IPS-20b (cell line): ENCODE measurements at regions not wholly inside any gene's neighbourhood (a gene's known extent, or its start where the extent isn't known, plus 50 kb on each side); places are given as distances from the start of the nearest gene placed in this dataset.

Source experiments
- H3K27ac ChIP-seq: one replicate; pipeline ENCODE4 v1.5.1; 2013; ENCODE audit warnings: low read length
- H3K27me3 ChIP-seq: 2 replicates; pipeline ENCODE4 v1.6.1; 2013; ENCODE audit warnings: mild to moderate bottlenecking, low read length, inconsistent platforms; ENCODE audit not compliant: insufficient read depth
- H3K36me3 ChIP-seq: 2 replicates; pipeline ENCODE4 v1.6.1; 2013; ENCODE audit warnings: low read depth, mild to moderate bottlenecking, inconsistent platforms, low read length, moderate library complexity; ENCODE audit not compliant: insufficient read depth
- H3K4me1 ChIP-seq: 2 replicates; pipeline ENCODE4 v1.6.1; 2013; ENCODE audit warnings: mild to moderate bottlenecking, control low read depth, inconsistent platforms, low read length, moderate library complexity; ENCODE audit not compliant: insufficient read depth
- H3K4me3 ChIP-seq: 2 replicates; pipeline ENCODE4 v1.5.1; 2013; ENCODE audit warnings: mild to moderate bottlenecking, low read length, inconsistent platforms
- H3K9ac ChIP-seq: 2 replicates; pipeline ENCODE4 v1.6.1; 2013; ENCODE audit warnings: low read depth, mild to moderate bottlenecking, inconsistent platforms, low read length, moderate library complexity
- H3K9me3 ChIP-seq: 2 replicates; pipeline ENCODE4 v1.6.1; 2013; ENCODE audit warnings: mild to moderate bottlenecking, low read depth, low read length, inconsistent platforms; ENCODE audit not compliant: insufficient read depth

- Histone ChIP-seq H3K36me3 (no peaks in the 10 kb centered on the region), H3K4me3 (no peak overlapping the region), H3K27me3 (peaks cover 4% of the 10 kb centered on the region; the same call in 1 of the 2 replicates), H3K4me1 (no peaks in the 10 kb centered on the region), H3K27ac (no peak overlapping the region), H3K9ac (no peak overlapping the region), H3K9me3 (no peaks in the 10 kb centered on the region; the same call in 1 of the 2 replicates)
These were observed 258.8 kb downstream of the CYP26B1 start for GRCh38 chr2:71888751-71889445.

DNA sequence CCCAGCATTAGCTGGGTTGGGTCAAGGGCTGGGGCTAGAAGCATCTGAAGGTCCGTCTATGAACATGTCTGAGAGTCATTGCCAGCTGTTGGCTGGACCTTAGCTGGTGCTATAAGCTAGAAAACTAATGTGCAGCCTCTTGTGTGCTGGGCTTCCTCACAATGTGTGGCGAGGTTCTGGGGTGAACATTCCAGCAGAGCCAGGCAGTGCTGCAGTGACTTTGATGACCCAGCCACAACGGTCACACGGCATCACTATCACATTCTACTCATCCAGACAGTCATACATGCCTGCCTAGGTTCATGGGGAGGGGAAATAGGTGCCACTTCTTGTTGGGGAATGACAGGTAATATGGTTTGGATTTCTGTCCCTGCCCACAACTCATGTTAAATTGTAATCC, 260.5 kb downstream of the CYP26B1 start:
- H3K9ac ChIP-seq, result no peak overlapping the region
- H3K27ac ChIP-seq, result no peak overlapping the region
- H3K27me3 ChIP-seq, result peaks cover 4% of the 10 kb centered on the region; the same call in 1 of the 2 replicates
- no peaks in the 10 kb centered on the region; the same call in 1 of the 2 replicates for H3K9me3 ChIP-seq
- no peaks in the 10 kb centered on the region for H3K4me1 ChIP-seq
- no peaks in the 10 kb centered on the region for H3K36me3 ChIP-seq
- no peak overlapping the region for H3K4me3 ChIP-seq

GRCh38 chr2:71886241-71886640, 261.4 kb downstream of the CYP26B1 start:
- peaks cover 4% of the 10 kb centered on the region; the same call in 1 of the 2 replicates for H3K27me3 ChIP-seq
- no peak overlapping the region for H3K4me3 ChIP-seq
- H3K9me3 ChIP-seq, result no peaks in the 10 kb centered on the region; the same call in 1 of the 2 replicates
- H3K27ac ChIP-seq, result no peak overlapping the region
- H3K9ac ChIP-seq, result no peak overlapping the region
- no peaks in the 10 kb centered on the region for H3K36me3 ChIP-seq
- no peaks in the 10 kb centered on the region for H3K4me1 ChIP-seq

DNA sequence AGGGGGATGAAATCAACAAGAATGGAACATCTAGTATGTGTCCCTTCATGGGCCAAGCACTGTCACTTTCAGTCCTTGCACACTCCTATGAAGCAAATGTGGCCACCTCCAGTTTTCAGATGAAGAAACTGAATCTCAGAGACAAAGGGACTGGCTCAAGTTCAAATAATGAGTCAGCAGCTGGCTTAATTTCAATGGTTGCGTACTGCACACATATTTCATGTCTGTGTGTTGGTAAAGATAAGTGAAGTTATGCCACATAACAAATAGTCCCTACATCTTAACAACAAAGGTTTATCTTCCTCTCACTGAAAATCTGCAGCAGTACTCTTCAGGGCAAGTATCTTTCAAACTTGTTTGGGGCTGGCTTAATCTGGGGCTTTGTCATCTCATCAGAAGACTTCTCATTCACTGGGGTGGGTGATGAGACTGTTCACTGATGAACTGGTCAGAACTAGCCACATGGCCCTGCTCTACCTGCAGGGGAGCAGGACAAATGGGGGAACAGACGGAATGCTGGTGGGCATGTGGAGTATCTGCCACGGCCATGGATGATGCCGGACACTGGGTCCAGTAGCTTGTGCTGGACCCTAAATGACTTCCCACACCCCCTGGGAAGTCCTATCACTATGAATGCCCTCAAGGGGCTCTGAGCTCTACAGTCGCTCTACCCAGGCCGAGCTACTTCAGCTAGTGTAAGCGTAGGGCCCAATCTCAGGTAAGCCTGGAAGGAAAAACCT, 263.2 kb downstream of the CYP26B1 start:
- H3K9me3 ChIP-seq, result no peaks in the 10 kb centered on the region; the same call in 1 of the 2 replicates
- no peak overlapping the region for H3K27ac ChIP-seq
- no peak overlapping the region for H3K9ac ChIP-seq
- H3K4me1 ChIP-seq, result no peaks in the 10 kb centered on the region
- H3K4me3 ChIP-seq, result no peak overlapping the region
- no peaks in the 10 kb centered on the region for H3K36me3 ChIP-seq
- peaks cover 2% of the 10 kb centered on the region; the same call in 1 of the 2 replicates for H3K27me3 ChIP-seq

DNA sequence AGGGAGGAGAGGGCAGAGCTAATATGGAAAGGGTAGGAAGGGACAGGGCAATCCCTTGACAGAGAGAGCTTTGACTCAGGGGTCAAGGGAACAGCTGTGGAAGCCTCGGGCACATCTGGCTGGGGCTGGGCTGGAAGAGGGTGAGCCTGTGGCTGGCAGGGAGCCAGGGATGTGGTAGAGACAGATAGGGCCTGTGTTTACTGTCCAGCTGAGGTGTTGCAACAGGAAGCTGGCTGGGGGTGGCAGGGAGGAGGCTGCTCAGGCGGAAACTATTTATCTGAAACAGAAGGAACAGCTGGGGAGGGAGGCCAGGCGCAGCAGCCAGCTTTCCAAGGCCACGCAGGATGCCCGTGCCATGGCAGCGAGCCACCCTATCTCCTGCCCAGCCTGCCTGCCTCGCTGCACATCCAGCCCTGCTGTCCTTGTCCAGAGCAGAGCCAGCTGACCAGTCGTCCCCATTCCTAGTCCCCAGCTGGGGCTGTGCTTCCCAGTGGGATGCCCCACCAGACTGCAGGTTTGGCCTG, 264.7 kb downstream of the CYP26B1 start:
- Histone ChIP-seq H3K9ac (no peak overlapping the region), H3K4me1 (no peaks in the 10 kb centered on the region), H3K4me3 (no peak overlapping the region), H3K27me3 (no peaks in the 10 kb centered on the region), H3K36me3 (no peaks in the 10 kb centered on the region), H3K27ac (no peak overlapping the region), H3K9me3 (no peaks in the 10 kb centered on the region; the same call in 1 of the 2 replicates)

DNA sequence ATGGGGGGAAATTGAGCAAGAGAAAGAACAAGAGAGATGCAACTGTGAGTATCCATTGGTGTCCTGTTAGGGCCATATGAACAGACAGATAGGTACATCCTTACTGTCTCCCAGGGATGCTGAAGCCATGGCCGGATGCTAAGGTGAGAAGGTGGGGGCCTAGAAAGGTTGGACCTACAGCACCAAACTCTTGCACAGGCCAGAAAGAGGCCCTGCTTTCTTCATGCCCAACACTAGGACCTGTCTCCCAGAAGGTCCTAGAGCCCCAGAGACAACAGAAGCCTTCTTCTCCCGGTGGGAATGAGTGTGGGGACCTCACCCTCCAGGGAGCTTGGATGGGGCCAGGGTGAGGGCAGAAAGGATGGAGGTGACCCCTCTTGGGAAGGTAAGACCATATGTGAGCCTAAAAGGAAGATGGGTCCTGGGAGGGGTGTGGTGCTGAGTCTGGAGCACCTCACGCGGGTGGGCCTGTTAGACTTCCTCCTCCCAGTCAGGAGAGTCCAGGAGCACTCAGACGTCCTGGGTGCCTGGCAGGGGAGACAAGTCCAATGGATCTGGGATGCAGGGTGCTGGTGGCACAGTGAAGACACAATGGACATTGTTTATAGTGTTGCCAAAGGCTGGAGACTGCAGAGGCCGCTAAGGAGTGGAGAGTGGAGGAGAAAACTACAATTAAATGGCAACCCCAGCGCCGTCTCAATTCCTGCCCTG, 265.3 kb downstream of the CYP26B1 start:
- Histone ChIP-seq H3K27ac (no peak overlapping the region), H3K27me3 (no peaks in the 10 kb centered on the region), H3K9ac (no peak overlapping the region), H3K9me3 (no peaks in the 10 kb centered on the region; the same call in 1 of the 2 replicates), H3K4me3 (no peak overlapping the region), H3K36me3 (no peaks in the 10 kb centered on the region), H3K4me1 (no peaks in the 10 kb centered on the region)

DNA sequence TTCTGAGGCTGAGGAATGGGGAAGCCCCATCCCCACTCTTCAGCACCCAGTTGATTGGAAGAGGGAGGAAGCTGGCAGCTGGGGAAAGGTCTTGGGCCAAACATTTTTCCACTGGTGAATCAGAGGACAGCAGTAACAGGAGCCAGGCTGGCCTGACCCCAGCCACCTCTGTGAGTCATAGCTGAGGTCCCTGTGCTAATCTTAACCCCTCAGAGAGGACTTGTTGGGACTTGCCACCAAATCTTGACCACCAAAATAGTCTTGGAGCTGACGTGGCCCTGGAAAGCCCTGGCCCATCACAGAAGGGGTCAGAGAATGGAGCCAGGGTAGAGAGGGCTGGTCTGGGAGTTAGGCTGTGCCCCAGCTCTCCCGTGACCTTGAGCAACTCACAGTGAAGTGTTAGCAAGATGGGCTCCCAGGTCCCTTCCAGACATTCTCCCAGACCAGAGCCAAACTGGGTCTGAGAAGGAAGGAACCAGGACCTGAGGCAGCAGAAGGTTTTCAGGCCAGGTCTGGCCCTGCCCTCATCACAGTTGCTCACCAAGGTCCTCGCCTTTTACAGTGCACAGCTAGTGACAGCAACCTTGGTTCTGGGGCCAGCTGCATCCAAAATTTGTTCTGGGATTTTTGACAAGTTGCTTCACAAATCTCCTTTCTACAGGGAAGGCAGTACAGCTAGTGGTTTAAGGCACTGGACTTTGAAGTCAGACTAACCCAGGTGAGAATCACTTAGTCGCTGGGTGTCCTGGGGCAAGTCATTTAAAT, 266.6 kb downstream of the CYP26B1 start:
- Histone ChIP-seq H3K4me1 (no peaks in the 10 kb centered on the region), H3K36me3 (no peaks in the 10 kb centered on the region), H3K4me3 (no peak overlapping the region), H3K27me3 (no peaks in the 10 kb centered on the region), H3K27ac (no peak overlapping the region), H3K9me3 (no peaks in the 10 kb centered on the region; the same call in 1 of the 2 replicates), H3K9ac (no peak overlapping the region)

- Histone ChIP-seq H3K27ac (no peak overlapping the region), H3K9ac (no peak overlapping the region), H3K4me3 (no peak overlapping the region), H3K27me3 (no peaks in the 10 kb centered on the region), H3K36me3 (no peaks in the 10 kb centered on the region), H3K4me1 (no peaks in the 10 kb centered on the region), H3K9me3 (no peaks in the 10 kb centered on the region; the same call in 1 of the 2 replicates)
These were observed 267.4 kb downstream of the CYP26B1 start for GRCh38 chr2:71880287-71880686.

DNA sequence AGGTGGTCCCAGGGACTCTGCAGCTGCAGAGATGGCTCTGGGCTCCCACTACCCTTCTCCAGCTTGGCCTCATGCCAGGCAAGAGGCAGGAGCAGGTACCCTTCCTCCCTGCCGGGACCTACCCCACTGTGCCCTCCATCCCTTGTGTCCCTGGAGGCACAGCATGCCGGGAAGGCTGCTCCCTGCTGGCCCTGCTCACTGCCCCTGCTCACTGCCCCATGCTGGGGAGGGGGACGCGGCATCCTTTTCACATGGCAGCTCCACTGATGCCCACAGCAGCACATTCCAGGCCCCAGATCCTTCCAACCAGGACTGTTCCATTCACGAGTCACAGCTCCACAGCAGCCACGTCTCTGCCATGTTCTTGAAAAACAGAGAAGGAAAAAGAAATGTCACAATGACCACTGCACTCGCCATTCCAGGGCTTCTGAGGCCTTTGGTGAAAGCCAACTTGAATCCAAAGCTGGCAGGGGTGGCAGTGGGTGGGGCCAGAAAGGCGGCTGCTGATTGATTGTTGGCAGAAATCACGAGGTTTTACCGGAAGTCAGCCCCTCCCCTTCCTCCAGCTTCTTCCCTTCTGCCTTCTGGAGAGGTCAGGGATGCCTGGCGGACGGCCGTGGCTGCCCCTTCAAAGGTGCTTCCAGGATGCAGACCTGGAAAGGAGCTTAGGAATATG, 268.0 kb downstream of the CYP26B1 start:
- Histone ChIP-seq H3K4me1 (no peaks in the 10 kb centered on the region), H3K36me3 (no peaks in the 10 kb centered on the region), H3K27me3 (no peaks in the 10 kb centered on the region)

DNA sequence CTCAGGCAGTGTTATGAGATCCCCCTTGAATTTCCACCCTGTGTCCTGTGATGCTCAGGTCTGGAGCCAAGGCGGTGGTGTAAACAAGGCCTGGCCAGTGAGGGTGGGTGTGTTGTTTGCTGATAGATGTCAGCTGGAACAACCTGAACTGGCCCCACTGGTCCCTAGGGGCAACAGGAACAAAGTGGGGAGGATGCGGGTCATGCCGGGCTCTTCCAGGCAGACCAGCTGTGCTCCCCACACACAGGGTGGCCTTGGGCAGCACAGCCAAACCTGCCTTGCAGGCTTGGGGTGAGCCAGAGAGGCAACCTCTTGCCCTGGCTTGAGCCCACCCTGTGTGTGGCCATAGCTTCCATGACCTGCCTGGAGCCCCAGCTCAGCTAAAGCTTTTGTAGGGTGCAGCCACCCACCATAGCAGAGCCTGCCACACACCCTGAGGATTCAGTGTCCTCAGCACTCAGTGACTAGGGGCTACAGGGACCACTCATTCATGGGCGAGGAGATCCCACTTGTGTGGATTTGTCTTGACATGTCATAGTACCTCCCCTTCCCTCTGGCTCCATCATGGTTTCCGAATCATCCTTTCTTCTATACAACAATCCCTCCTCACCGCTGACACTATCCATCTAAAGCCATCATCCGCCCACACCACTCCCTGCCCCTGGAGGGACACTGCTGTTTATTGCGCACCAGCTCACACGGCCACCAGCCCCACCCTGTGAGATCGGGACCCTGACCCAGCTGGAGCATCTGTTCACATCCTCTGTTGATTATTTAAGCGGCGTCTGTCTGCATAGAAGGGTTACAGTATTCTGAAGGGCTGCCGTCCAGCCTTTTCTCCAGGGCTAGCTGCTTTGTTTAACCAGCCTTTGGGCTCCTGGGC, 268.8 kb downstream of the CYP26B1 start:
- H3K36me3 ChIP-seq, result no peaks in the 10 kb centered on the region
- H3K27ac ChIP-seq, result no peak overlapping the region

More for the DNA sequence above, 268.0 kb downstream of the CYP26B1 start:
- Histone ChIP-seq H3K27ac (no peak overlapping the region), H3K9ac (no peak overlapping the region), H3K9me3 (no peaks in the 10 kb centered on the region; the same call in 1 of the 2 replicates), H3K4me3 (no peak overlapping the region)

More for the DNA sequence above, 268.8 kb downstream of the CYP26B1 start:
- Histone ChIP-seq H3K9ac (no peak overlapping the region), H3K27me3 (no peaks in the 10 kb centered on the region), H3K4me1 (no peaks in the 10 kb centered on the region), H3K4me3 (no peak overlapping the region), H3K9me3 (no peaks in the 10 kb centered on the region)
